NCI-H2081 treated with DMSO at 0.1 percent for 48 hours (cell line): ENCODE measurements at regions not wholly inside any gene's neighbourhood (a gene's known extent, or its start where the extent isn't known, plus 50 kb on each side); places are given as distances from the start of the nearest gene placed in this dataset.

ENCODE experiments used
- DNase-seq: peaks from one replicate; lab custom pipeline; 2025; lab: John Stamatoyannopoulos, UW

GRCh38 chr10:4733150-4733842, 92.7 kb upstream of the AKR1E2 start:
- DNase-seq = no peak

GRCh38 chr10:4730998-4731397, 95.0 kb upstream of the AKR1E2 start:
- no peak for DNase-seq

DNA sequence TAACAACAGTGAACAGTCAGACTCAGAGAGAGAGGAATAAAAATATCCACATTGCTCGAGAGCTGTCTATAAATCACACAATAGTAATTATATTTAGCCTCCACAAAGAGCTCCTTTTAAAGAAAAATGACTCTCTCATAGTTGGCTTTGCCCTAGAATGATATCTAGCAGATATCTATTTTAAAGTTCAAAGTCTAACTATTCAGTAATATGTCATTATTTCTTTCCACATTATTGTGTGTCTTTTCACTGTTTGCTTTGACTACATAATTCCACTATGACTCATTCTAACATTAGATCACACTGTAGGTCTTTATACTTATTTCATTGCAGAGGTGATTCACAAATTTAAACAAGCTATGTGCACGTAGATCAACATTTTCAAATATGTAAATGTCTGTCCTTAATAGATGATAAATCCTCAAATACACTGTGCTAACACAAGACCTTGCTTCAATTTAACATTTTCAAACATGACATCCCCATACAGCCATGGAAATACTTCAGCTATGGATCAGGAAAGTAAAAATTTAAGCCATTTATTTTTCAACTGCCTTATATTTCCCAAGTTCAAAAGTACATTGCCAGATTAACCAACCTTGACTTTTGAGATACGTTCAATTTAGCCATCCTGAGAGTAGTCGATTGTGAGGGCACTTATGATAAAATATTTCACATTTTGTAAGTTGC, 99.9 kb upstream of the AKR1E2 start:
- DNase-seq = no peak

DNA sequence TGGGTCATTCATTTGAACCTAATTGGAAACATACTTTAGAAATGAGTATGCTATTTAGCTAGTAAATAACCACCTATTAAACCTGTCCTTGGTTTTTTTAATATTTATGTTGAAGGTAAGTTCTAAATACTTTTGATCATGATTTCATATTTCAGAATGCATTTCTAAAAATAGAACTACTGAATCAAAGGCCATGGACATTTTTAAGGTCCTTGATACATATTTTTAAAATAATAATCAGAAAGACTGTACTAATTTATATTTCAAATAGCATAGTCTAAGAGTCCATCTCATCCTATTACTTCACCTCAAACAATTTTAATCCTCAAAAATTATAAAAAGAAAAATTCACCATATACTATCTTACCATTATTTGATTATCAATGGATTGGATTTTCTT, 102.1 kb upstream of the AKR1E2 start:
- DNase-seq = no peak

DNA sequence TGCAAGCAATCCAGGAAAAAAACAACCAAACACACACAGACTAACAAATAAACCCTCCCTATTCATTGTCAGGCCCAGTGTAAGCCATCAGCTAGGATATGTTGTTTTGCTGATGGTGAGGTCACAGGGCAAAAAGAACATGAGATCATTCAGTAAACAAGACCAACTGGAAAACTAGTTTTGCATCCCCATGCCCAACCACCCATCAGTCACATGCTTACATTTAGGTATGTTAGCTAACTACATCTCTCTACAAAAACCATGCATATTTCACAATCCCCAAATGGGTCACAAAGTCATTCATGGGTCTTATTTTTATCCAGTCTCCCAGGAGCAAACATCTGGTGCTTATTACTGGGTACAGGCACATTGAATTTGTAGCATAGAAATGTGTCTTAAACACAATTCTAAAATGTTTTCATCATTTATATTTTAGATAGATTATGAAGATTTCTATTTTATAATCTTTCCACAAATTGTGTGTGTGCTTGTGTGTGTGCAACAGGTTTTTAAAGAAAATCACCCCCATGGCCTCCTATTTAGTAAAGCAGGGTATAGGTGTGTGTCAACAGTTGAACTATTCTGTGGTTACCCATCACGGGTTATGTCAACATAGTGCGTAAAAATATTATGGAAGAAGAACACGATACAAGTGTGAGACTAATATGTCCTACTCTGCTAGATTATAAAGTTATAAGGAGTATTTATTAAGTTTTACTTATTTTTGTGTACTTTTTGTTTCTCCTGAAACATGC, 103.8 kb upstream of the AKR1E2 start:
- no peak for DNase-seq

DNA sequence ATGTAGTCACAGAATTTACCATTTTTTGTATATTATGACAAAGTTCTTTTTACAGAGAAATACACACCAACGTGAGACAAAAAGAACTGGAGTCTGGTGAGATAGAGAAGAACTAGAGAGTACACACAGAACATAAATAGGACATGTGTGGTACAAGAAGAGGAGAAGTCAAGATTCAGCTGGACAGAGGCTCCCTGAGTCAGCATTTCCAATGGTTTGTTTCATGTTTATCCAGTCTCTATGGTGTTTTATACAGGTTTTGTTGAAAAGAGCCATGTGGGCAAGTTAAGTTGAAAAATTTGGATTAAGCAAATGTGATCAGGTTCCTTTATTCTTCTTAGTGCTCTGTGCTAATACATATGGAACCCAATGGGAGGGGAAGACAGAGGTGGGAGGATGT, 105.5 kb upstream of the AKR1E2 start:
- DNase-seq = no peak

GRCh38 chr10:4719671-4720070, 106.3 kb upstream of the AKR1E2 start:
- no peak for DNase-seq

- no peak for DNase-seq
Measured at GRCh38 chr10:4719036-4719435, 107.0 kb upstream of the AKR1E2 start.

DNA sequence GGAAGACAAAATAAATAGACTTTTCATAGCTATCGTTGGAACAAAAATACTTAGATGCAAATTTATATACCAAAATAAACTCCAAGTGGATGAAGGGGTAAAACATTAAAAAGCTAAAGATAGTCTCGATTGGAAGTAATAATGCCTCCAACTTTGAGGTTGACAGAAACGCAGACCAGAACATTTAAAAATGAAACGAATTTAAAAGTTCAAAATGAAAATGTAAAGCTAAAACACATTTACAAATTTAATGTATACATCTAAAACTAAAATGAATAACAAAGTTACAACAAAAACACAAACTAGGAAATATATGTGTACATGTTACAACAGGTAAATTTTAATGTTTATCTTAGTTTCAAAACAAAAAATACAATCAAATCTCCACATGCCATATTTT, 107.5 kb upstream of the AKR1E2 start:
- no peak for DNase-seq

GRCh38 chr10:4717670-4718069, 108.3 kb upstream of the AKR1E2 start:
- DNase-seq = no peak

DNA sequence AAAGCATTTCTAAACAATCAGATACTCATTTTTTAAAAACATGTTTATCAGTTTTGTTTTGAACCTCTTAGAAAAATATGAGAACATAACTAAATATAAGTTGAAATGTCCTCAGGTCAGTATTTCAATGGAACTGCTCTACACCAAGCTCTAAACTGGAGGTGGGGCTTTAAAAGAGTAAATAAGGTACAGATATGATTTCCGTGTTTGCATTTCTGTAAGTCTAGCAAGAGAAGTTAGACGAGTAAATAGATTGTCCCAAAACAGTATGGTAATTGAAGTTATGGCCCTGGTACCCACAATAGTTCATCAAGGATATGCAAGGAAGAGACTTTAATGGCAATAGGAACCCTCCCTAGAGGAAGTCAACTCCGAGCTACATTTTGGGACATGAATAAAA, 115.1 kb upstream of the AKR1E2 start:
- no peak for DNase-seq

- no peak for DNase-seq
Measured at GRCh38 chr10:4708123-4708759, 117.8 kb upstream of the AKR1E2 start.

GRCh38 chr10:4707221-4707620, 118.8 kb upstream of the AKR1E2 start:
- no peak for DNase-seq

GRCh38 chr10:4704034-4704545, 121.9 kb upstream of the AKR1E2 start:
- DNase-seq = no peak

DNA sequence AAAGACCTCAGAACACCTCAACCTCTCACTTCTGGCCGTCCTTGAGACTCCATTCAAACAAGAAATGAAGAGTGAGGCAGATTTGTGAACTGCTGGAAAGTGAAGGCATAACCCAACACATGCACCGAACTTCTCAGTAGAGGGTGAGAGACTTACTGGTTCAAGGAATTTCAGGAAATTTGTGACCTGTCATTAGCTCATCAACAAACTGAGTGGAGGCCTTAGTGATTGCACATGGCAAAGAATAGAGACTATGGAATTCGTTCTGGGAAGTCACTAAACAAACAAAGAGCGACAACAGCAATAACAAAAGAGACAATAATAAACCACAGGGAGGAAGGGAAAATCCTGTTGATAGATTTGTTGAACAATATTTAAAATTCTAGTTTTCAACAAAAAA, 125.0 kb upstream of the AKR1E2 start:
- DNase-seq = no peak

GRCh38 chr10:4699950-4700730, 125.9 kb upstream of the AKR1E2 start:
- DNase-seq = no peak

GRCh38 chr10:4698075-4698474, 127.9 kb upstream of the AKR1E2 start:
- DNase-seq = no peak

DNA sequence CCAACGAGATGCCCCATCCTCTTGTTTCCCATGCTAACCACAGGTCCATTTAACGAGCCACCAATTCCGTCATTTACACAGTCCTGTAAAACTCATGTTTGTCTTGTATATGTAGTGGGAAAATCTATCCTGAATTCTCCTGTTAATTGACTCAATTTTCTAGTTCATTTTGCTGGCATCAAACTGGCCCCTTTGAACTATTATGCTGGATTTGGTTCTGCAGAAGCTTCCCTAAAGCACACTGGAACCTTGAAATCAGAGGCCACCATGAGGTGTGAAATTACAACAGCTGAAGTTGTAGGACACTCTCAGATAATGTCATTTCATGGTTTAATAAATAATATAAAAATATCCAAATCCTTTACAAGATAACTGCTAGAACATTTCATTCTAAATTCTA, 129.8 kb upstream of the AKR1E2 start:
- no peak for DNase-seq

- DNase-seq = no peak
Measured at GRCh38 chr10:4693967-4694366, 132.0 kb upstream of the AKR1E2 start.

GRCh38 chr10:4692206-4692605, 133.8 kb upstream of the AKR1E2 start:
- DNase-seq = no peak

DNA sequence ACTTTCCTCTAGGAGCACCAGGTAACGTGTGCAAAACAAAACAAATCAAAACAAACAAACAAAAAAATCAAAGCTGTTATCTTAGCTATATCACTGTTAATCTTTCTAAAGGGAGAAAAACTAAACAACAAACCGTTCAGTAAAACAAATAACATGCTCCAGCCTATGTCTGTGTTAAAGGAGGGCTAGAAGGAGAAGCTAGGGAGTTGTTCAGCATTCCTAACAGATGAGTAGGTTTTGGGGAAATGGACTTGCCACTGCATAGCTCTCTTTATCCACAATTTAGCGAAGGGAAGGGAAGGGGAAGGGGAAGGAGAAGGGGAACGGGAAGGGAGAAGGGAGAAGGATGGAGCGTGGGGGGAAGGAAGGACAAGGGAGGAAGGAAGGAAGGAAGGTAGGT, 134.2 kb upstream of the AKR1E2 start:
- DNase-seq = no peak

GRCh38 chr10:4691301-4691700, 134.7 kb upstream of the AKR1E2 start:
- no peak for DNase-seq
